NCI-H69 (cell line): ENCODE measurements at regions not wholly inside any gene's neighbourhood (a gene's known extent, or its start where the extent isn't known, plus 50 kb on each side); places are given as distances from the start of the nearest gene placed in this dataset.

ENCODE experiments used
- DNase-seq: peaks from one replicate; lab custom pipeline; 2025; lab: John Stamatoyannopoulos, UW

DNA sequence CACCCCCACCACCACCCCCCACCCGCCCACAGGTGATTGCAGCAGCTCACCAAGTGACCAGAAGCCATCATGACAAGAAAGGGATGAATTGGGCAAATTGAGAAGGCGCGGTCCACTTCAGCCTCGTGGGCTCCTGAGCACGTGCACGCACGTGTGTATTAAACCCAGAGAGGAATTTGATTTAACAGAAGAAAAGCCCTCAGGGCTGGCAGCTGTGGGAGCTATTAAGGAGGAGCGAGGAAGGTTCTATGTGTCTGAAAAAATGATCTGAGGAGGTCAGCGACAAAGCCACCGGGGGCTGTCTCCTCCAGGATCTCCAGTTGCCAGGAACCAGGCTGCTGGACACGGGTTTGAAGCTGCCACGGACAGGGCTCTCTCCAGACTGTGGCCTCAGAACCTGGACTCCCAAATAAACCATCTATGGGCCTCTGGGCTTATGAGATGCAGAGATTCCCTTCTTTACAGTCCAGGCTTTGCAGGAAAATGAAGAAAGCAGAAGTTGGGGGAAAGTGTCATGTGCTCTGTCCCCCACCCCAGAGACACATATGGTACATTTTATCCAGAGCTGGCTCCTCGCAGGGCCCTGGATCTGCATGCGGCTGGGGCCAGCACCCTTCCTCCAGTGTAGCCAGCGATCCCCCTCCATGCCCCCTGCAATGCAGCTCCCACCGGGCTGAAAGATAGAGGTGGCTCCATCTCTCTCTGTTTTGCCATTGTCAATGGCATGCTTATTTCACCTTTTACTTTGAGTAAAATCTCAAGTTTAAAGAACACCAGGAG, 219.7 kb upstream of the RPL38 start:
- DNase-seq, result no peak

DNA sequence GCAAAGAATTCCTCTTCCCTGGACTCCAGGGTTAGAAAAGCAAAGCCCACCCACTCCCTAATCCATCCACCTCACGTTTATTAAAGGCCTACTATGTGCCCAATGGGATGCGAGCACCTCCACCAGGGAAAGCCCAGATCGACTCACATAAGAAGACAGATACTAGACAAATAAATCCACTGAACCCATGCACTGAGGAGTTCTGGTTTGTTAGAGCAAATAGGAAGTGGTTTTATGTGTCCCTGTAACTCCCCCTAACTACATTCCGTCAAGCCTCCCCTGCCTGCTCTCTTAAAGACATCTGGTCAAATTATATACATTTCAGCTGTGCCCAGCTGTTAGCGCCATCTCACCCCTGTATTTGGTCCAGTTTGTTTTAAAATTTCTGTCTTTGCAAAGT, 218.5 kb upstream of the RPL38 start:
- DNase-seq, result no peak

DNA sequence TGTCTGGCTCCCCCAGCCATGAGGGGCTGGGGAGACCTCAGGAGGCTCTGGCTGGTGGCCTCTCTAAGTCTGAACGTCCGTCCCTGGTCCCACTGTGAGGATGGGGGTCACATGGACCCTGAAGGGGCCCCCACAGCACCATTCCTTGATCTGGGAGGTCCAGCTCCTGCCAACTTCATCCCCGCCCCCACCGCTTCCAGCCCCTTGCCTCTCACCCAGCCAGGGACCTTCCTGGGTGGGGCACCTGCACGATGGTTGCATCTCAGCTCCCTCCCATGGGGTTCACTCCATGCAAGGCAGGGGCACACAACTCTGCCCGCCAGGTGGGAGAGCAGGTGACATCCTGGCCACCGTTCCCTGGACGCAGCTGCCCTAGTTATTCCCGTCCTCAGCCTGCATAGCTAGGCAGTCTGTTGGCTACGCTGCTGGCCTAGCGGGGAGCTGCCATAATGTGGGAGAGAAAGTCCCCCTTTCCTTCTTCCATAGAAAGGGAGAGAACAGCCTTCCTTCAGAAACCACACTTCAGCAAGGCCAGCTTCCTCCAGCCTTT, 217.9 kb upstream of the RPL38 start:
- DNase-seq, result no peak

DNA sequence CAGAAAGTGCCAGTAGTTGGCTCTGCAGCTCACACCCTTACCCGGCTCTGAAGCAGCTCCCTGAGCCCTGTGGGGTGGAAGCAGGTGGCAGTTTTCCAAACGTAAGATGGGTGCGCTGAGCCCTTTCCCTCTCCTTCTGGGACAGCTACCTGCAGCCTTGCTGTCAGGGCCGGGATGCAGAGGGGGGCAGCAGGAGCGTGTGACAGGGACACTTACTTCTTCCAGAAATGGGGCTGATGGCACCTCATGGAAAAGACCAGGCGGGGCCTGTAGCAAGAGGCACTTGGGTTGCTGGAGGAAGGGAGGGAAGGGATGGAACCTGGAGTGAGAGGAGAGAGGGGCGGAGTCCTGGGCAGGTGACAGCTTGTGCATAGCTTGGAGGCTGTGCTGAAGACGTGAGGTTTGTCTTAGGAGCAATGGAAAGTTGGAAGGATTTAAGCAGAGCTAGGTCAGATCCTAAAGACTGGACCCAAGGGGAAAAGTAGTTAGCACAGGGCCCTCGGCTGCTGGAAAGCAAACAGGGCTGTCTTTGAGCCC, 216.8 kb upstream of the RPL38 start:
- DNase-seq, result no peak

DNA sequence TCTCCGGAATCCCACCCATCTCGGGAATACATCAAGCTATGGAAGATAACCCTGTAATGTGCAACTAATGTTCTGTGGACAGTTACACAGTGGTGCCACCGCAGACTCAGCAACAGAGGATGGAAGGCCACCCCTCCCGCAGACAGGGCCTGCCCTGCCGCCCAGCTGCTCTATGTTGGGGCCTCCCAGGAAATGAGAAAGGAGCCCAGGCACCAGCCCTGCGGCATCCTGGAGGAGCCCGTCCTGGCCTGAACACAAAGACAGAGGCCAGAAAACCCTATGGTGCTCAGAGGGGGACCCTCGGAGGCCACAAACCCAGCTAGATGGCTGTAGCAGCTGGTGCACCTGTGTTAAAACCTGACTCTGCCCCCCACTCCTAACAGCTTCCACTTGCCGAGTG, 216.1 kb upstream of the RPL38 start:
- DNase-seq, result no peak

DNA sequence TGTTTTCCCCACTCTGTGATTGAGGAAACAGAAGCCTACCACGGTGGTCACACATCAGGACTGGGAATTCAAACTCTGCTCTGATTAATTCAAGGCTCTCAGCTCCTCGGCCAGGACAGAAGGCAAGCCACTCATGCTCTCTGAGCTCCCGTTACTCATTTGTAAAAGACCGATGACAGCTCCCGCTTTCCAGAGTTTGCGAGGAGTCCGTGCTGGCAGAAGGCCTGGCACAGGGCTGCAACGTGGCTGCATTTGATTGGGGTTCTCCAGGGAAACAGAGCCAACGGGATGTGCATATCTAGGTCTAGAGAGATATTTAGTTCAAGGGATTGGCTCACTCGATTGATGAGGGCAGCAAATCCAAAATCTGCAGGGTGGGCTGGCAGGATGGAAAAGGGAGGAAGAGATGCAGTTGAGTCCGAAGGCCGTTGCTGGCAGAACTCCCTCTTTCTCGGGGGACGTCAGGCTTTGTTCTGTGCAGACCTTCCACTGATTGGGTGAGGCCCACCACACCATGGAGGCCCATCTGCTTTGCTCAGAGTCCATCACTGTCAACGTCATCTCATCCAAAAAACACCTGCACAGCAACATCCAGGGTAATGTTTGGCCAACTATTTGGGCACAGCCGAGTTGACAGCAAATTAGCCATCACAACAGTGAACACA, 215.5 kb upstream of the RPL38 start:
- DNase-seq, result no peak

DNA sequence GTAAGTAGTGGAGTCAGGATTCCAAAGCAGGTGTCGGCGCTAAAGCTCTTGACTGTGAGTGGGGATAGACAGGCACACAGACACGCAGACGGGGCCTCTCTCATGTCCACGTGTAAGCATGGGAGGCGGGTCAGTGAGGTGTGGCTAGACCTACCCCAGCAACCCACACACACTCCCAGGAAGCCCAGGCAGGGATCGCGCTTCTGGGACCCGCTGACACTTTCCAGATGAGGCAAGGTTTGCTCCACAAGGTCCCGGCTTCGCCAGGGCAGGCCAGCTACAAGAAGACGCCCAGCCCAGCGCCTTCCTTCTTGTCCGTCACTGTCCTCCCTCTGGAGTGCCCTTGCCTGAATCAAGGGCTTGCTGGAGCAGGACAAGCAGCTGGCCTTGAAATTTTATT, 213.8 kb upstream of the RPL38 start:
- no peak for DNase-seq

DNA sequence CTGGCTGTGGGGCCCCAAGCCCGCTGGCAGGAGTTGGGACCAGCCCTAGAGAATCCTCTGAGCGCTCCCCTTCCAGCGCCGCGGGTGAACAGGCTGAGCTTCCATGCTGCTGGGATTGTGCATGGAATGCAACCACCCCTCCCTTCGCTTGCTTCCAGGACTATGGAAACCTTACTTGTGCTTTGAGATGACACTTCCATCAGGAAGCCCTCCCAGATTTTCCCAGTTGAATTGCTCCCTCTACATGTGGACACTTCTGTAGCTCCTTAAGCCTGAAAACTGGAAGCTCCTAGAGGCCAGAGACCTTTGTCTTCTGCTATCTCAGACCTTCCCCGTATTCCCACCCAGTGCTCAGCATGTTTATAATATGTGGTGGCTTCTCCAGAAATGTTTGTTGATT, 213.2 kb upstream of the RPL38 start:
- DNase-seq, result no peak

DNA sequence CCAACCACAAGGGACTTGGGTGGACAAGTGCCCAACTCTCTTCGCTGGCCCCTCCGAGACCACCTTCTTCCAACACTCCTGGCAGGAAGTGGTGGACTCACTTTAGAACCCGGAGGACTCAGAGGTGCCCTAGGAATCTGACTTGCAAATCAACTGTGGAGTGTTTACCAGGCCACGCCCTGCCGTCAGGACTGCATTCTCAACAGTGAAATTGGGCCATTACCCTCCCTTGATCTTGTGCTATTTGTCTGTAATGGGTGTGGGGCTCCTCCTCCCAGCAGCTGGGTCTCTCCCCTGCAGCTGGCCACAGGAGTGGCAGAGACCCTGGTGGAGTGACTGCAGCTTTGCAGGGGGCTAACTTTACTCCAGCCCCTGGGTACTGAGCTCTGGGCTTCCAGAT, 212.2 kb upstream of the RPL38 start:
- peak; percentile 54 for DNase-seq

DNA sequence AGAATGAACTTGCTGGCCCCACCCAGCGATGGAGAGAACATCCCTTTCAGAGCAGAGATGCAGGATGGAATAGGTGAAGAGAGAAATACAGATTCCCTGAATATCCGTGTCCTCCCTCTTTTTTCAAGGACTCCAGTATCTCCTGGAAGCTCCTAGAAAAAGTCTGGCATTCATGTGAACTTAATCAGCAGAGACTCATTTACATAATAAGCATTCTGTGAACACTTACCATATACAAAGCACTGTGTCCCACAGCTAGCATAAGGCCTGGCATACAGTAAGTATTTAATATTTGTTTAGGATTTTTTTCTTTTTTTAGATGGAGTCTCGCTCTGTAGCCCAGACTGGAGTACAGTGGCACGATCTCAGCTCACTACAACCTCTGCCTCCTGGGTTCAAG, 208.5 kb upstream of the RPL38 start:
- no peak for DNase-seq

DNA sequence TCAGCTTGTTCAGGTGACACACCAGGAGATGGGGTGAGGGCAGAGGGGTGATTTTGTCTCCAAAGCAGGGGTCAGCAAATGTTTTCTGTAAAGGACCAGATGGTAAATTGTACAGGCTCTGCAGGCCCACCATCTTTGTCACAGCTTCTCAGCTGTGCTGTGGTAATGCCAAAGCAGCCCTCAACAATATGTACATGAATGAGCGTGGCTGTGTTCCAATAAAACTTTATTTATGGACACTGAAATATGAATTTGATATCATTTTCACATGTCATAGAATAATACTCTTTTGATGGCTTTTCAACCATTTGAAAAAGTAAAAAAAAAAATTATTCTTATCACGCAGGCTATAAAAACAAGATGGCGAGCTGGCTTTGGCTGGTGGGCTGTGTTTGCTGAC, 206.4 kb upstream of the RPL38 start:
- no peak for DNase-seq

DNA sequence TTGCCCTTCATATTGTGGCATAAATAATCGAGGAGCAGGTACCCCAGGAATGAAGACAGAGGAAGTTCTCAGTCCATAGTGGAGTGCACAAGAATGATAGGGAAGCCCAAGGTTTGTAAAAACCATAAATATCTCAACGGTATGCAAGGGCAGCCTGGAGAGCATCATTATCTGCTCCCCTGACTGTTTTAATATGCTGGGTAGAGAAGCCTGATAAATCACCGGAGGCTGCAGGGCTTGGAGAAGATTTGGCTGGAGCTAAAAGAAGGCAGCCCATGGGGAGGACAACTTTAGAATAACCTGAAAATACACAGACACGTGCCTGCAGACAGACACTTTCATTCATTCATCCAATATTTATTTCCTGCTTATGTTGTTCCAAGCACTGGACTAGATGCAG, 205.2 kb upstream of the RPL38 start:
- DNase-seq, result no peak

DNA sequence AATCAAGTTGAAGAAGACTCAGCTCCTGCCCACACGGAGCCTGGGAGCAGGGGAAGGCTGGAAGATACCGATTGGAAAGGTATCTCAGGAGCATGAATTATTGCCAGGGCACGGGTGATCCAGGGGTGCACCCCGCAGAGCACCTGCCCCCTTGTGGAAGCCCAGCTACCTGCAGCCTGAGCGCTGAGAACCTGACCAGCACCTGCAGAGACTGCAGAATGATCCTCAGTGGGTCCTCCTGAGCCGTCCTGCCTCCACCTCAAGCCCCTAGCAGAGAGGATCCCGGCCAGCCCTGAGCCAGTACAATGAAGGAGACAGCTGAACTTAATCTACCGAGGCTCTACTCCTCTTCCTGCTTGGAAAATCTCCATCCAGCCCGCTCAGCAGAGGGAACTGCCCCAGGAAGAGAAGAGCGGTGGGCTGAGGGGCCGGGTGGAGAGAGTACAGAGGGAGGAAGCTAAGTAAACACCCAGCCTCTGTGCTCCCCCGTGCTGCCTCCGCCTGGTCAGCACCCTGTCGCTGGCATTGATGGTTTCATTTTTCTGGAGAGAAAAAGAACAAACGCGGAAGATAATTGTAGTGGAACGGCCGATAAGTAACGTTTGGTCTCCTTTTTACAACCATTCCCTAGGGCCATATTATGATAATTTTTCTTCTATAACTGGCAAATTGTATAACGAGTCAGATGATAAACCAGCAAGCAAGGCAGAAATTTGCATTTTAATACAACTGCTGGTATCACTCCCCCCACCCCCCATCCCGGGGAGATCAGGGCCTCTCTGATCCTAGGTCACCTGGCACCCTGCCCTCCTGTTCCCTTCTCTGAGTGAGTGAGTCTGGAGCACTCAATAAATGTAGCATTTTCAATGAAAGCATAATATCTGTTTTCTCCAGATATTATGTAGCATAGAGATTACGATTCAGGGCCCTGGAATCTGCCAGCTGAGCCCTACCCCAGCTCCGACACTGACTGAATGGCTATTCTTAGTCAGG, 204.5 kb upstream of the RPL38 start:
- peak; percentile 61 for DNase-seq

DNA sequence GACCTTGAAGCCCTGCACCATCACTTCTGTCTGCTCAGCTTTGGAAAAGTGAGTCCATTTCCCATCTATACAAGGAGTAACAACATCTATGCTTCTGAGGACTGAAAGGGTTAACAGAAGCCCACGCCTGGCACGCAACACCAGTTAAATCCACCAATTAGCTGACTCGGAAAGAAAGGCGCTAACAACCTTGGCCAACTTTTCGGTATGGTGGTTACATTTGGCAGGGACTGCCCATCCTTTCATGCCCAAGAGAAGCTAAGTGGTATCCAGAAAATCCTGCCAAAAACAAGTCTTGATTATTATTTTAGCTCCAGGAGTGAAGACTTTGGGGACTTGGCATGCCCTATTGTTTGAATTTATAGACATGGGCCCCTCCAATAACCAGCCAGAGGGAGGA, 202.3 kb upstream of the RPL38 start:
- no peak for DNase-seq

DNA sequence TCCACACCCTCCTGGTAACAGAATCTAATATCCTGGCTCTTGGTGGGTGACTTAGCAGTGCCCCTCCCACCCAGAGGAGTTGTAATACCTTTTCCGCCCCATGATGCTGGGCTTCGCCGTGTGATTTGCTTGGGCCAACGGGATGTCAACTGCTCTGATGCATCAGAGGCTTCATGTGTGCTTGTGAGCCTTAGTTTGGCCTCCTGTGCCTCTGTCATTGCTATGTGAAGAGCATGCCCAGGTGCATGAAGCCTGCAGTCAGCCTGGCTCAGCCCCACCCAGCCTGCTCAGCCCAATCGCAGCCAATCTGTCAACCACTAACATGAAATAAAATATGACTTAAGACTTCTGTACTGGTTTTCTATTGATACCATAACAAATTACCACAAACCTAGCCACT, 201.2 kb upstream of the RPL38 start:
- no peak for DNase-seq

DNA sequence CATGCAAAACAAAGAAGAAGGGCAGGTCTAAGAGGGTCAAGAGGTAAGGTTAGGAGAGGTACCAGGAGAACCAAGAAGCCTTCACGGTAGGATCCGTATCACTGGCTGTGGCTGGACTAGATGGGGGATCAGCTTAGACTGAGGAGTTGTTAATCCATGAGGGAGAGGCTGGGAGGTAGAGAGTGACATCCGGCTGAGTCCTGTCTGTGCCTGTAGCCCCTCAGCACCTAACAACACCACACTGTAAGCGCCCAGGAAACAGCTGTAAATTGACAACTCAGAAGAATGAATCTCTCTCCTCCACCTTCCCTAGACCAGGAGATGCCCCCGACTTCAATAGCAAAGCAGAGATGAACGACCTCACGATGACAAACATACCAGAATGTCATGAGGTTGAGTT, 199.4 kb upstream of the RPL38 start:
- no peak for DNase-seq

DNA sequence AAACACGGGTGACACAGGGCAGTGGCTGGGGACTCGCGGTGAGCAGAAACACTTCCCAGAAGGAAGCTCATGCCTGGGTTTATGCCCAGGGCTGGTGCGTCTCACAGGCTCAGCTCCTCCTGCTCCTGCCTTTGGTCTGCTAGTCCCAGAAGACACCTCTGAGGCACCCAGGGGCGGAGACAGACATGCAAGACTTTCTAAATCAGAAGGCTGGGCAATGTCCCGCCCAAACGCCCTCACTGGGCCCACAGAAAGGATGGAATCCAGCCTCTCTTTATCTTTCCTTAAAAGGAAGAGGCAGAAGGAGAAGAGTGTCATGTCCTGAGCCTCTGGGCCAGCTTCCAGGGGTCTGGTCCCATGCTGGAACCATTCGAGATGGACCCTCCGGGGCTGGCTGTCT, 197.7 kb upstream of the RPL38 start:
- no peak for DNase-seq

DNA sequence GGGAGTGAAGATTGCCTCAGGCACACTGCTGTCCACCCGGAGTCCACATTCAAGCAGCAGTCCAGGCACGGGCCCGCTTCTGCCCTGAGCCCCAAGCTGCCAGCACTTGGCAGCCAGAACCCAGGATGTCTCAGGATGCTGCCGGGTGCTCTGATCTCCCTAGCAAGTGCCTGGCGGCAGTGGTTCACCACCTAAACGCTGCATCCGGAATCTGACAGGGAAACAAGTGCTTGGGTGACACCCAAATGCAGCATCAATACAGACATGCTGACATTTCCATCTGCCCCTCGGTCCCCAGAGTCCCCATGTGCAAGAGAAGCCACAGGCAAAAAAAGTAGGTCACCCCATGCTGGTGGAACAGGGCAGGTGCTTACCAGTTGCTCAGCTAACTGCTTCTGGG, 197.1 kb upstream of the RPL38 start:
- no peak for DNase-seq

DNA sequence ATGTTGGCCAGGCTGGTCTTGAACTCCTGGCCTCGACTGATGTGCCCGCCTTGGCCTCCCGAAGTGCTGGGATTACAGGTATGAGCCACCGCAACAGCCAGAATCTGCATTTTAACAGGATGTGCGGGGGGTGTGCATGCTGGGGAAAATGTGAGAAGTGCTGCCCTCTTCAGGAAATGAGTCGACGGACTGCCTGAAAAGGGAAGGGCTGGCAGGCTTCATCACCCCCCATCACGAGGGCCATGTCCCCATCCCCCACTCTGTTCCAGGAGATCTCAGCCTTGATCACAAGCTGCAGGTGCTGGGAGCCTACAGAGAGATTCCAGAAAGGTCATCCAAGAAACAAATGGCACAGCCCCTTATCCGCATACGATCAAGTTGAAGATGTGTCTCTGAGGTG, 195.3 kb upstream of the RPL38 start:
- peak; percentile 52 for DNase-seq

DNA sequence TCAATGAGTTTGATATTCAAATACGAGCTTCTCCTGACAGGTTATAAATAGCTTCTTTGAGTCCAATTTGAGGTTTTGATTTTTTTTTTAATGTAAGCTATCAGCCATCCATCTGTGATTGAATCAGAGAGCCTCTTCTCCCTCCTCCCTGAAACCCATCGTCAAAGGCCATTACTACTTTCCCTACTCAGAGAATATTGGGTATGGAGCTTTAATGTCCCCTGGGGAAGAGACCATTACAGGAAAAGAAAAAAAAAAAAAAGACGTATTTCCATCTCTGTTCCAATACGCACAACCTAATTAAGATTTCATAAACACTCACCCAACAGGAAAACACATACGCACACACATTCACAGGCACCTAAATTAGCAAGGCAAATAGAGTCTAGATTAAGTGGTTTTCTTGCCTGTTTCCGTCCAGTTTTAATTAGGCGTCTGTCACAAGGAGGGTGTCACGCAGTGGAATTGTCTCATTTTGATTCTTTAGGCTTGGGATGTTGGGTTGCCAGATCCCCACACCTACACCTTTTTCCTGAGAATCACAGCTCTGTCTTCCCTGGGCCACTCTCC, 194.3 kb upstream of the RPL38 start:
- DNase-seq, result peak; percentile 31

DNA sequence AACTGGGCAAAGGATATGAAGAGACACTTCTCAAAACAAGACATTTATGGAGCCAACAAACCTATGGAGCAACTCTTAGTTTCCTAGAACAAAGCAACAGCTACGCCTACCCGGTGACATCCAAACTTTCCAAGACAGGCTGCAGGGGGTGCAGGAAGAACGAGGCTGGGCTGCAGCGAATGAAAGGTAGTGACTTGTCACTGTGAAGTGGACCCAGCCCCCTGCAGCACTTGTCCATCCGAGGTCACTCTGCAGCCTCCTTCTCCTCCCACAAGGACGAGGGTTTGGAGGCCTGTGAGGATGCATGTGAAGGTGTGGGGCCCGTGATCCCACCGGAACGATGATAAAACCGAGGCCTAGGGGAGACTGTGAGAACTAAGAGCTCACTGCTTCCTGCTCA, 192.6 kb upstream of the RPL38 start:
- no peak for DNase-seq

DNA sequence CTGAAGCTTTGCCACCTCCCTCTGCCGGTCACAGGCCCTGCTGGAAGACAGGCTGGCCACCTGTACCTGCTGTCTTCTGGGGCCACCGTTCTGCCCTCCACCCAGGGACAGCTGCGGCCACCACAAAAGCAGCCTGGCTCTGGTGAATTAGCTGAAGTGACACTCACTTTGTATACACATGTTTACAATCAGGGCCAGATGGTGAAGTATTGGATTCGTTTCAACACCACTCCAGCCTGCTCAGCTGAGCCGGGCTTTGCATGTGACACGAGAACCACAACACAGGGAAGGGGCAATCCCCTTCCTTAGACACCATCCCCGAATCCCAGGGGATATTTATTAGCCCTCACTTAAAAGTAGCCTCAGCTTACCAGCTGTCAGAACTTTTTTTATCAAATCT, 191.5 kb upstream of the RPL38 start:
- DNase-seq, result peak; percentile 86
